ENCODE measurements at regions not wholly inside any gene's neighbourhood (a gene's known extent, or its start where the extent isn't known, plus 50 kb on each side); places are given as distances from the start of the nearest gene placed in this dataset.
A peak's percentile ranks its signal among the peaks of the same experiment; 100 is the strongest.

DNA sequence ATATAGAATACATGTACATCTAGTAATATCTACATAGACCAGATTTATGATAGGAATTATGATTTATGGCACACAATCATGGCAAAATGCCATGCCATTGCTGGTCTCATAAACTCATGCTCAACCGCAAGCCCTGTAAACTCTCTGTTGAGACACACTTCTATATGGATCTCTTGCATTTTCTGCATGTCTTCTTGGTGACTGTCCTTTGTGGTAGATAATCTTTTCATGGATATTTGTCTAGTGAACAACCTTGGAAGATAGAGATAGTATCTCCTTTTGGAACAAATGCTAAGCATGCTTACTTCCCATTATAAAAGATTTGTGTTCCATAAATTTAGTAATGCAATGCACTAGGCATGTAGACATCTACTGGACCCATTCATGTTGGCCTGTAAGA, 328.0 kb downstream of the NAF1 start:
- Histone ChIP-seq H3K27ac (no peak overlapping the region), H3K36me3 (no peaks in the 10 kb centered on the region), H2AFZ (replicated peaks) (no peak overlapping the region), H3K9ac (no peak overlapping the region), H3K4me3 (no peak overlapping the region), H3F3A (ENCODE audit: low read depth) (no peaks in the 10 kb centered on the region), H3K27me3 (no peaks in the 10 kb centered on the region), H3K4me2 (no peak overlapping the region), H4K20me1 (ENCODE audit: low read depth) (no peaks in the 10 kb centered on the region), H3K9me3 (ENCODE audit: low read depth) (no peaks in the 10 kb centered on the region), H3K4me1 (peaks cover 6% of the 10 kb centered on the region), H3K79me2 (ENCODE audit: low read depth) (no peaks in the 10 kb centered on the region)
- TF ChIP-seq CTCF (IDR thresholded peaks at IDR 0.05) (no peak), EZH2phosphoT487 (IDR thresholded peaks at IDR 0.05) (no peak)
- no peaks in the 10 kb centered on the region for H3K9me3 Mint-ChIP-seq
- no peak overlapping the region for H3K27ac Mint-ChIP-seq
- H3K27me3 Mint-ChIP-seq (ENCODE audit: insufficient read depth, low read depth): no peaks in the 10 kb centered on the region
- H3K4me3 Mint-ChIP-seq: no peak overlapping the region
- H3K36me3 Mint-ChIP-seq: no peaks in the 10 kb centered on the region
- no peaks in the 10 kb centered on the region for H3K4me1 Mint-ChIP-seq
- no peak for DNase-seq (ENCODE audit: low spot score)

DNA sequence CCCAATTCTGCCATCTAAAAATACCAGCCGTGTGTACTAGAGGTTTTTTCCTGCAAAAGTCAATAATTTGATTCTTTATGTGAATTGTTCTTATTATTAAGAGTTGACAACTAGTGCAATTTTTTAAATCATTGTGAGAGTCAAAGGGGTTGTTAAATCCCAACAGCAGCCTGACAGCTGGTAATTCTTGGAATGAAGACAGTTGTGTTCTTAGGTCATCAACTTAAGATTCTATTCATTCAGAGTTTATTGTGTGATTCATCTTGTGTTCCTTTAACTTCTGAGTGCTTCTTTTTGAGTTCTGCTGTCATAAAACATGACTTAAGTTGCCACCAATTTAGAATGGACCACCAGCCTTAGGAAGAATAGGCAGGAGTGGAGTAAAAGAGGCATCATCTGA, 329.0 kb downstream of the NAF1 start:
- Histone ChIP-seq H3K4me3 (no peak overlapping the region), H3K4me2 (no peak overlapping the region), H3K4me1 (no peaks in the 10 kb centered on the region), H3K27me3 (no peaks in the 10 kb centered on the region), H3K36me3 (no peaks in the 10 kb centered on the region), H3K27ac (no peak overlapping the region), H3K9ac (no peak overlapping the region), H3K79me2 (ENCODE audit: low read depth) (no peaks in the 10 kb centered on the region), H3K9me3 (ENCODE audit: low read depth) (no peaks in the 10 kb centered on the region), H2AFZ (replicated peaks) (peak overlapping the region; percentile 6), H3F3A (ENCODE audit: low read depth) (no peaks in the 10 kb centered on the region), H4K20me1 (ENCODE audit: low read depth) (no peaks in the 10 kb centered on the region)
- Mint-ChIP-seq H3K4me1 (no peaks in the 10 kb centered on the region), H3K9me3 (no peaks in the 10 kb centered on the region), H3K4me3 (no peak overlapping the region), H3K27me3 (ENCODE audit: insufficient read depth, low read depth) (no peaks in the 10 kb centered on the region), H3K27ac (no peak overlapping the region), H3K36me3 (no peaks in the 10 kb centered on the region)
- DNase-seq (ENCODE audit: low spot score): no peak
- no peak for TF ChIP-seq CTCF (IDR thresholded peaks at IDR 0.05)
- TF ChIP-seq EZH2 (IDR thresholded peaks at IDR 0.05): no peak
- TF ChIP-seq EZH2phosphoT487 (IDR thresholded peaks at IDR 0.05): no peak

DNA sequence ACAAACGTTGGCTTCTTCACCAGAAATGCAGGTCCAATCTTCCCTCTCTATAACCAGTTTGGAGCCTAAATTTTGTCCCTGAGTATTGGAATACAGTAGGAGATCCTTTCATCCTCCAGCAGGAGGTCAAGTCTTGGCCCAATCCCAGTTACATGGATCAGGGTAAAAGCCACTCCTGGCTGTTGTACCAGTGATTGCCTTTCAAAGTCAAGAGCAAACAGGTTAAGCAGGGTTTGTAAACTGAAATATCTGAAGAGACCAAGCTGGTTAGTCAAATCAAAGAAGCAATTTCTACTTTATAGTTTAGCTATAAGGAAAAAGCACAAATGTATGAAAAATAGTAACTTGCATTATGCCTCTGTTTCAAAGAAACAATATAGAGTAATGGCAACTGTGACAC, 329.4 kb downstream of the NAF1 start:
- H3K79me2 ChIP-seq (ENCODE audit: low read depth): no peaks in the 10 kb centered on the region

More for the DNA sequence above, 329.4 kb downstream of the NAF1 start:
- no peak overlapping the region for H3K4me3 ChIP-seq
- Mint-ChIP-seq H3K27ac (no peak overlapping the region), H3K4me1 (no peaks in the 10 kb centered on the region), H3K4me3 (no peak overlapping the region), H3K27me3 (ENCODE audit: insufficient read depth, low read depth) (no peaks in the 10 kb centered on the region), H3K36me3 (no peaks in the 10 kb centered on the region), H3K9me3 (no peaks in the 10 kb centered on the region)
- H3K9ac ChIP-seq: no peak overlapping the region
- no peak overlapping the region for H3K4me2 ChIP-seq
- H4K20me1 ChIP-seq (ENCODE audit: low read depth): no peaks in the 10 kb centered on the region
- TF ChIP-seq CTCF (IDR thresholded peaks at IDR 0.05): no peak
- TF ChIP-seq EZH2 (IDR thresholded peaks at IDR 0.05): no peak
- no peak for TF ChIP-seq EZH2phosphoT487 (IDR thresholded peaks at IDR 0.05)
- no peaks in the 10 kb centered on the region for H3K27me3 ChIP-seq
- no peaks in the 10 kb centered on the region for H3K4me1 ChIP-seq
- H3K36me3 ChIP-seq: no peaks in the 10 kb centered on the region
- no peak for DNase-seq (ENCODE audit: low spot score)
- H3K9me3 ChIP-seq (ENCODE audit: low read depth): no peaks in the 10 kb centered on the region
- H2AFZ ChIP-seq (replicated peaks): no peak overlapping the region
- H3K27ac ChIP-seq: no peak overlapping the region
- no peaks in the 10 kb centered on the region for H3F3A ChIP-seq (ENCODE audit: low read depth)
